Esophagus muscularis mucosa (tissue), 4 donors: ENCODE measurements at regions not wholly inside any gene's neighbourhood (a gene's known extent, or its start where the extent isn't known, plus 50 kb on each side); places are given as distances from the start of the nearest gene placed in this dataset.
A peak's percentile ranks its signal among the peaks of the same experiment; 100 is the strongest.

Experiments used
- DNase-seq: peaks from one replicate; pipeline ENCODE4 v3.0.0-alpha.2; 2017; ENCODE audit errors: extremely low spot score
- H3K27ac ChIP-seq, 4 donors: fragments of 200-600 bp; sonication (generic); replicated peaks in 1 of 4; 1 replicate in 3 of 4; 2 replicates in 1 of 4; pipeline ENCODE4 v1.5.1; 2016 to 2019; ENCODE audit warnings: mild to moderate bottlenecking in 1 of 4
- H3K27me3 ChIP-seq, 4 donors: fragments of 200-600 bp; sonication (generic); one replicate each; pipeline versions ENCODE4 v1.5.1 to v1.6.0; 2016 to 2019
- H3K36me3 ChIP-seq, 4 donors: fragments of 200-600 bp; sonication (generic); one replicate each; pipeline ENCODE4 v1.5.1; 2016 to 2019
- H3K4me1 ChIP-seq, 4 donors: fragments of 200-600 bp; sonication (generic); one replicate each; pipeline ENCODE4 v1.5.1; 2016 to 2019
- H3K4me3 ChIP-seq, 4 donors: fragments of 200-600 bp; sonication (generic); 1 replicate in 2 of 4; 2 replicates in 2 of 4; pipeline ENCODE4 v1.5.1; 2016 to 2019; ENCODE audit warnings: mild to moderate bottlenecking in 4 of 4, moderate library complexity in 1 of 4
- H3K9me3 ChIP-seq, 4 donors: fragments of 200-600 bp; sonication (generic); 1 replicate in 3 of 4; 2 replicates in 1 of 4; pipeline ENCODE4 v1.5.1; 2016 to 2019
- EP300 ChIP-seq: sonication (generic); formaldehyde crosslinking; IDR thresholded peaks from one replicate; pipeline ENCODE4 v1.6.1; 2017; ENCODE audit warnings: antibody characterized with exemption
- POLR2A ChIP-seq: fragments of 450-650 bp; IDR thresholded peaks from one replicate; pipeline ENCODE4 v1.6.1; 2017; ENCODE audit warnings: antibody characterized with exemption, moderate library complexity, mild to moderate bottlenecking, low read depth
- POLR2AphosphoS5 ChIP-seq, 2 donors: sonication (generic); formaldehyde crosslinking; IDR thresholded peaks; one replicate each; pipeline ENCODE4 v1.6.1; 2017; ENCODE audit warnings: antibody characterized with exemption in 2 of 2
- WGBS: methylation state at CpG from one replicate; pipeline ENCODE4 v1.1.5; 2018; 5-methylcytosine and 5-hydroxymethylcytosine counted together
- intact Hi-C: fragments of 100-400 bp; cut with DNase I; formaldehyde crosslinking; loops from one replicate; pipeline ENCODE4 v1.15.1; 2023
- TF ChIP-seq, protein P1 (sequence below), 3 experiments: fragments of 200-600 bp in 2 of 3; fragments of 450-650 bp in 1 of 3; sonication (generic) in 2 of 3; IDR thresholded peaks; one replicate each; pipeline ENCODE4 v1.5.1; 2017 to 2019; ENCODE audit warnings: antibody characterized with exemption in 3 of 3, mild to moderate bottlenecking in 2 of 3, moderate library complexity in 1 of 3

DNA sequence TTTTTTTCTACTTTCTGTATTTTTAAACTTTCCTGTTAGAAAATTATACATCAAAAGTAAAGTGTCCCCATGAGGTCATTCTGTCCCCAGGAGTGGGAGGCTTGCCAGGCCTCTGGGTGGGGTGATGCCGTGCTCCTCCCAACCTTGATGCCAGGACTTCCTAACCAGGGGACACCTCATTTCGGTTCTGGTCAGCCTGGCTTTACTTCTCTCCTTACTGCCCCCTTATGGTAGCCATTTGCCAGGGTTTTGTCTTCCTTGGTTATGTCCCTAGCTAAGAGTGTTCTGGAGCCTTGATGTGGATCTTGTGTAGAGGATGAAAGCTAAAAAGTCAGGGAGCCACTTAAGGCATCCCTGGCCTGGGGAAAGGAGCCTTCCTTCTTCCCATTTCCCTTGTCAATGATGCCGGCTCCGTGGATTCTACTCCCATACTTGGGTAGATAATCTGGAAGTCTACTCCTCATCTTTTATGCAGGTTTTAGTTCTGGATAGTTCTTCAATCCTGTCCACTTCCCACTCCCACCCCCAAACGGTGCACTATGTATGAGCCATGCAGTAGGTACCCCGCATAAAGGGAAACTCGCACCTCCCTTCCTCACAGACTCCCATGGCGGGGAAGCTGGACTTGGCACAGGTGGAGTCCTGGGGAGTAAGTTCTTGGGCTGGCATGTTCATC is 164.1 kb upstream of the SALL4 start:
- Histone ChIP-seq H3K9me3 (no peaks in the 10 kb centered on the region), H3K4me1 (no peaks in the 10 kb centered on the region), H3K27me3 (peaks cover 0 to 7% (median 0%) of the 10 kb centered on the region in 4 donors), H3K4me3 (no peak overlapping the region), H3K27ac (no peak overlapping the region), H3K36me3 (no peaks in the 10 kb centered on the region)
- no peak for TF ChIP-seq POLR2AphosphoS5 (IDR thresholded peaks at IDR 0.05)
- TF ChIP-seq, protein P1, sequence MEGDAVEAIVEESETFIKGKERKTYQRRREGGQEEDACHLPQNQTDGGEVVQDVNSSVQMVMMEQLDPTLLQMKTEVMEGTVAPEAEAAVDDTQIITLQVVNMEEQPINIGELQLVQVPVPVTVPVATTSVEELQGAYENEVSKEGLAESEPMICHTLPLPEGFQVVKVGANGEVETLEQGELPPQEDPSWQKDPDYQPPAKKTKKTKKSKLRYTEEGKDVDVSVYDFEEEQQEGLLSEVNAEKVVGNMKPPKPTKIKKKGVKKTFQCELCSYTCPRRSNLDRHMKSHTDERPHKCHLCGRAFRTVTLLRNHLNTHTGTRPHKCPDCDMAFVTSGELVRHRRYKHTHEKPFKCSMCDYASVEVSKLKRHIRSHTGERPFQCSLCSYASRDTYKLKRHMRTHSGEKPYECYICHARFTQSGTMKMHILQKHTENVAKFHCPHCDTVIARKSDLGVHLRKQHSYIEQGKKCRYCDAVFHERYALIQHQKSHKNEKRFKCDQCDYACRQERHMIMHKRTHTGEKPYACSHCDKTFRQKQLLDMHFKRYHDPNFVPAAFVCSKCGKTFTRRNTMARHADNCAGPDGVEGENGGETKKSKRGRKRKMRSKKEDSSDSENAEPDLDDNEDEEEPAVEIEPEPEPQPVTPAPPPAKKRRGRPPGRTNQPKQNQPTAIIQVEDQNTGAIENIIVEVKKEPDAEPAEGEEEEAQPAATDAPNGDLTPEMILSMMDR (IDR thresholded peaks at IDR 0.05): peak; percentile 28 to 56 (median 29)
- DNase-seq: no peak
- intact Hi-C loops: no loop called here
- 62% methylated on average over 8 of the region's 8 CpGs for WGBS

DNA sequence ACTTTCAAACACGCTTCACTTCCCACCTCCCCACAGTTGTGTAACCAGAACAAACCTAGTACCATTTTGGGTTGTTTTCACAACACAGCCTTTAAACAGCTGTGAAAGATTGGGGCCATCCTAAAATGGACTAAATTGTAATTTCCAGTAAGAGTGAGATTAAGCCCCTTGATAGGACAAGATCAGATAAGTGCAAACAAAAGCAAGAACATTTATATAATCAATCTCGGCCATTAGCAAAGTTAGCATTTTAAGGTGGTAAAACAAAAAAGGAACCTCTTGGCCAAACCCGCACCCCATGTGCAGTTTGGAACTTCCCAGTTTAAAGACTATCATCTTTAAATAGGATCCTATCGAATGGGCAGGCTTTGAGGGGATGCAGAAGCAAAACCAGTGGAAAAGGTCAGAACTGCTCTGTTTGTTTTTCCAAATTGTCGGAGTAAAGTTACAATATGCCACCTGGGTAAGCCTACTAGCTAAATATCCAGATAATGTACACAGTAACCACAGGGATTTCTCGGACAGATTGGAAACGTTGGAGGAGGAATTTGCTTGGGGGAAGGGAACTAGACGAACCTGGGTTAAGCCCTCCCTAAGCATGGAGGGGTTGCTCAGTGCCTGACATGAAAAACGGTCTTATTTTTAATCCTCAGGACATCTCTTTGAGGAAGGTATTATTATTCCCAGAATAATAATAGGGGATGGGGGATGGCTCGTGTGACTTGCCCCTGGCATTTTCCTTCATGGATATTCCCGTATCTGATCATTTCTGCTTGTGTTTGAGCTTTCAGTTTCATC is 159.8 kb upstream of the SALL4 start:
- 61% methylated on average over 11 of the region's 11 CpGs for WGBS
- Histone ChIP-seq H3K27me3 (peaks cover 0 to 7% (median 0%) of the 10 kb centered on the region in 4 donors), H3K36me3 (no peaks in the 10 kb centered on the region), H3K4me3 (peak overlapping the region in 3 of 4 donors; percentile 10 to 34 (median 18)), H3K4me1 (no peaks in the 10 kb centered on the region), H3K27ac (no peak overlapping the region), H3K9me3 (no peaks in the 10 kb centered on the region)
- DNase-seq: no peak
- TF ChIP-seq EP300: no peak
- intact Hi-C loops: no loop called here

DNA sequence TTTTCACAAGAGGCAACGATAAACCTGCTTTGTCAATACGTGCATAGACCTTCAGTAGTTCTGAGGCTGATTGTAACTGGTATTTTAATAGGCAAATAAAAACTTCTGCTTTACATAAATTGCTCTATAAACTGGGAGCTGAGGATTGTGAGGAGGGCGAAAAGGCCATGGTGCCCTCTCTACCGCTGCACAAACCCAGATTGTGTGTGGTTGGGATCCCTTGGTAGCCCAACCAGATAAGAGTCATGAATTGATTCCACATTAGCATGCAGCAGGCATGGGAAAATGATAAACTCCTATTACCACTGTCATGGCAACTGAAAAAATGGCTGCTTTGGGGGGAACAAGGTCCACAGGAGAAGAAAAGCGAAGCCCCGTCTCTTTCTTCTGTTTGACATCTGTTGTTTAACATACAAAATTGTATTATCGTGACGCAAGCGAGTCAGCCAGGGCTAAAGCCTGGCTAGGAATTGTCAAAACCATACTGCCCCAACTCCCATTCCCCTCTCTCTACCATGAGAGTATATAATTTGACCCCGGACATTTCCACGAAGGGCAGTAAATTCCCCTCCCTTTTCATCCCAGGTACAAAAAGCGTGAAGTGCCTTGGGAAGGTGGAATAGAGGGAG is 157.8 kb upstream of the SALL4 start:
- Histone ChIP-seq H3K4me1 (no peaks in the 10 kb centered on the region), H3K36me3 (no peaks in the 10 kb centered on the region), H3K4me3 (no peak overlapping the region), H3K27me3 (peaks cover 0 to 7% (median 0%) of the 10 kb centered on the region in 4 donors), H3K9me3 (no peaks in the 10 kb centered on the region), H3K27ac (no peak overlapping the region)
- intact Hi-C loops: no loop called here
- WGBS: 91% methylated on average over 12 of the region's 12 CpGs
- no peak for DNase-seq
- TF ChIP-seq, protein P1 (IDR thresholded peaks at IDR 0.05): no peak
- TF ChIP-seq POLR2A (no peak), POLR2AphosphoS5 (IDR thresholded peaks at IDR 0.05) (no peak)

DNA sequence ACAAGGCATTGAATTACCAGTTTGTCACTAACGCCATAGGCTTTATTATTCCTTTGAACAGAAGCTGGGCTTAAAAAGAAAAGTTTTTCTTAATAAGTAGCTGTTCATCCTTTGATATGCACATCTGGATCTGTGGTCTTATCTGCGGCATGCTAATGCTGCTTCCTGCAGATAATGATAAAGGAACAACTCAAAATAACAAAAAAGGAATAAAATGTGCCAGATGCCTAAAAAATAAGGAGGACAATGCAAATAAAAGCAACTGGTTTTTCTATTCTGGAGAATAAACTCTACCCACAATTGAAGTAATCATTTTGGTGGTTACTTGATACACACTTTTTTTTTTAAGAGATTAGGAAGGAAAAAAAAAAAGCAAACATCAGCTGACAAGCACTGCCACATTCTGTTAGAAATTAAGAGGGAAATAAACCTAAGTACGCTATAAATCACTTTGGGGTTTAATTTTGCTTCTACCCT is 156.8 kb upstream of the SALL4 start:
- no peak overlapping the region for H3K4me3 ChIP-seq
- H3K36me3 ChIP-seq: no peaks in the 10 kb centered on the region
- no peaks in the 10 kb centered on the region for H3K9me3 ChIP-seq
- 64% methylated on average over 3 of the region's 3 CpGs for WGBS
- intact Hi-C loops: no loop called here
- H3K27ac ChIP-seq: no peak overlapping the region
- no peak for TF ChIP-seq POLR2AphosphoS5 (IDR thresholded peaks at IDR 0.05)
- TF ChIP-seq EP300: no peak
- TF ChIP-seq, protein P1 (IDR thresholded peaks at IDR 0.05): no peak
- TF ChIP-seq POLR2A: no peak
- H3K27me3 ChIP-seq: peaks cover 0 to 7% (median 0%) of the 10 kb centered on the region in 4 donors
- H3K4me1 ChIP-seq: no peaks in the 10 kb centered on the region
- no peak for DNase-seq
